Transverse colon (tissue), 4 donors: ENCODE measurements at regions not wholly inside any gene's neighbourhood (a gene's known extent, or its start where the extent isn't known, plus 50 kb on each side); places are given as distances from the start of the nearest gene placed in this dataset.

Source experiments
- POLR2AphosphoS5 ChIP-seq, 3 donors: sonication (generic); formaldehyde crosslinking; IDR thresholded peaks; one replicate each; pipeline ENCODE4 v1.6.1; 2016; ENCODE audit warnings: antibody characterized with exemption in 3 of 3
- TF ChIP-seq, protein P1 (sequence below), 5 experiments: fragments of 200-600 bp in 3 of 5; fragments of 450-650 bp in 2 of 5; sonication (generic) in 3 of 5; IDR thresholded peaks; 1 replicate in 2 of 5; 2 replicates in 3 of 5; pipeline ENCODE4 v1.5.1; 2016 to 2017; ENCODE audit warnings: antibody characterized with exemption in 5 of 5, inconsistent platforms in 3 of 5, mild to moderate bottlenecking in 2 of 5, moderate library complexity in 1 of 5

DNA sequence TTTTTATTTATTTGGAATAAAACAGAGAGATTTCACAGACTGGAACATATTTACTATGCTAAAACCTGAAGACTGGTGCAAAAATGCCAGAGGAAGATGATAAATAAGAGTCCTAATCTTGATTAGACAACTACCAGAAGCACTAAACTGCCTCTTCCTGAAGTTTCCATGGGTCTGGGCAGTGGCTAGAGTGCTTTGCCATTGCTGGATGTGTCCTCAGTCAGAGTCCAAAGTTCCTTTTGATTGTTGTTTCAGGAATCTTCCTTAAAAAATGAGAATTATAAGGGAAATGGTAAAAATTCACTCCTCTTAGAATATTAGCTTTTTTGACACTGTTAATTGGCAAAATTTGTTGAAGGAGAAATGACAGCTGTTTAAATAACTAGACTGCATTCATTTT is 86.3 kb upstream of the AHR start:
- no peak for TF ChIP-seq POLR2AphosphoS5 (IDR thresholded peaks at IDR 0.05)
- TF ChIP-seq, protein P1, sequence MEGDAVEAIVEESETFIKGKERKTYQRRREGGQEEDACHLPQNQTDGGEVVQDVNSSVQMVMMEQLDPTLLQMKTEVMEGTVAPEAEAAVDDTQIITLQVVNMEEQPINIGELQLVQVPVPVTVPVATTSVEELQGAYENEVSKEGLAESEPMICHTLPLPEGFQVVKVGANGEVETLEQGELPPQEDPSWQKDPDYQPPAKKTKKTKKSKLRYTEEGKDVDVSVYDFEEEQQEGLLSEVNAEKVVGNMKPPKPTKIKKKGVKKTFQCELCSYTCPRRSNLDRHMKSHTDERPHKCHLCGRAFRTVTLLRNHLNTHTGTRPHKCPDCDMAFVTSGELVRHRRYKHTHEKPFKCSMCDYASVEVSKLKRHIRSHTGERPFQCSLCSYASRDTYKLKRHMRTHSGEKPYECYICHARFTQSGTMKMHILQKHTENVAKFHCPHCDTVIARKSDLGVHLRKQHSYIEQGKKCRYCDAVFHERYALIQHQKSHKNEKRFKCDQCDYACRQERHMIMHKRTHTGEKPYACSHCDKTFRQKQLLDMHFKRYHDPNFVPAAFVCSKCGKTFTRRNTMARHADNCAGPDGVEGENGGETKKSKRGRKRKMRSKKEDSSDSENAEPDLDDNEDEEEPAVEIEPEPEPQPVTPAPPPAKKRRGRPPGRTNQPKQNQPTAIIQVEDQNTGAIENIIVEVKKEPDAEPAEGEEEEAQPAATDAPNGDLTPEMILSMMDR (IDR thresholded peaks at IDR 0.05), result no peak
